Fibroblast of peridontal ligament (primary cell): ENCODE measurements at regions not wholly inside any gene's neighbourhood (a gene's known extent, or its start where the extent isn't known, plus 50 kb on each side); places are given as distances from the start of the nearest gene placed in this dataset.

ENCODE experiments used
- DNase-seq: peaks from one replicate; pipeline ENCODE4 v3.0.0-alpha.2; 2010; ENCODE audit errors: extremely low read depth

- DNase-seq, result no peak
These were observed 147.1 kb downstream of the CHST1 start for GRCh38 chr11:45518141-45518832.

- DNase-seq, result no peak
These were observed 148.2 kb downstream of the CHST1 start for GRCh38 chr11:45517171-45517770.

GRCh38 chr11:45513821-45514340 is 151.5 kb downstream of the CHST1 start:
- DNase-seq, result no peak

- DNase-seq, result no peak
These were observed 152.8 kb downstream of the CHST1 start for GRCh38 chr11:45512471-45513148.

GRCh38 chr11:45511566-45511965 is 153.9 kb downstream of the CHST1 start:
- no peak for DNase-seq

GRCh38 chr11:45507916-45508315 is 157.5 kb downstream of the CHST1 start:
- no peak for DNase-seq

GRCh38 chr11:45503311-45503710 is 162.1 kb downstream of the CHST1 start:
- no peak for DNase-seq

GRCh38 chr11:45502226-45502545 is 163.2 kb downstream of the CHST1 start:
- no peak for DNase-seq

- DNase-seq, result no peak
These were observed 163.8 kb downstream of the CHST1 start for GRCh38 chr11:45501392-45502225.

GRCh38 chr11:45500451-45500850 is 165.0 kb downstream of the CHST1 start:
- no peak for DNase-seq

GRCh38 chr11:45494738-45495137 is 170.7 kb downstream of the CHST1 start:
- no peak for DNase-seq

- DNase-seq, result no peak
These were observed 176.0 kb downstream of the CHST1 start for GRCh38 chr11:45489281-45489905.

GRCh38 chr11:45486461-45486860 is 179.0 kb downstream of the CHST1 start:
- no peak for DNase-seq

- DNase-seq, result no peak
These were observed 180.2 kb downstream of the CHST1 start for GRCh38 chr11:45485070-45485707.

GRCh38 chr11:45484326-45484883 is 181.0 kb downstream of the CHST1 start:
- no peak for DNase-seq

- DNase-seq, result no peak
These were observed 182.0 kb downstream of the CHST1 start for GRCh38 chr11:45483416-45483815.

- no peak for DNase-seq
These were observed 183.1 kb downstream of the CHST1 start for GRCh38 chr11:45482331-45482730.

GRCh38 chr11:45481026-45481425 is 184.4 kb downstream of the CHST1 start:
- DNase-seq, result no peak

GRCh38 chr11:45477588-45477987 is 187.8 kb downstream of the CHST1 start:
- DNase-seq, result no peak

- DNase-seq, result no peak
These were observed 189.3 kb downstream of the CHST1 start for GRCh38 chr11:45476126-45476525.

- DNase-seq, result no peak
These were observed 189.0 kb upstream of the SYT13 start for GRCh38 chr11:45475173-45475572.
